NCI-H1092 treated with DMSO at 0.1 percent for 48 hours (cell line): ENCODE measurements at regions not wholly inside any gene's neighbourhood (a gene's known extent, or its start where the extent isn't known, plus 50 kb on each side); places are given as distances from the start of the nearest gene placed in this dataset.

ENCODE experiments used
- DNase-seq: peaks from one replicate; lab custom pipeline; 2025; lab: John Stamatoyannopoulos, UW

GRCh38 chr20:24059174-24059573, 70.6 kb upstream of the GGTLC1 start:
- DNase-seq, result no peak

GRCh38 chr20:24056491-24056890, 67.9 kb upstream of the GGTLC1 start:
- DNase-seq, result no peak

- no peak for DNase-seq
These were observed 64.2 kb upstream of the GGTLC1 start for GRCh38 chr20:24052599-24053275.

- no peak for DNase-seq
These were observed 62.6 kb upstream of the GGTLC1 start for GRCh38 chr20:24051160-24051559.

- DNase-seq, result no peak
These were observed 61.5 kb upstream of the GGTLC1 start for GRCh38 chr20:24050119-24050518.

GRCh38 chr20:24049081-24049480, 60.5 kb upstream of the GGTLC1 start:
- DNase-seq, result no peak

- no peak for DNase-seq
These were observed 59.5 kb upstream of the GGTLC1 start for GRCh38 chr20:24048024-24048611.

GRCh38 chr20:24046888-24047287, 58.3 kb upstream of the GGTLC1 start:
- DNase-seq, result no peak

GRCh38 chr20:24045621-24046318, 57.2 kb upstream of the GGTLC1 start:
- DNase-seq, result no peak

- no peak for DNase-seq
These were observed 54.7 kb upstream of the GGTLC1 start for GRCh38 chr20:24043294-24043693.

GRCh38 chr20:24042646-24043045, 54.1 kb upstream of the GGTLC1 start:
- DNase-seq, result no peak

GRCh38 chr20:24040896-24041459, 52.4 kb upstream of the GGTLC1 start:
- DNase-seq, result no peak

- no peak for DNase-seq
These were observed 50.6 kb upstream of the GGTLC1 start for GRCh38 chr20:24039196-24039595.
